Fibroblast of skin of abdomen (primary cell): ENCODE measurements at regions not wholly inside any gene's neighbourhood (a gene's known extent, or its start where the extent isn't known, plus 50 kb on each side); places are given as distances from the start of the nearest gene placed in this dataset.
A peak's percentile ranks its signal among the peaks of the same experiment; 100 is the strongest.

Experiments
- DNase-seq: peaks from one replicate; pipeline ENCODE4 v3.0.0-alpha.2; 2013

DNA sequence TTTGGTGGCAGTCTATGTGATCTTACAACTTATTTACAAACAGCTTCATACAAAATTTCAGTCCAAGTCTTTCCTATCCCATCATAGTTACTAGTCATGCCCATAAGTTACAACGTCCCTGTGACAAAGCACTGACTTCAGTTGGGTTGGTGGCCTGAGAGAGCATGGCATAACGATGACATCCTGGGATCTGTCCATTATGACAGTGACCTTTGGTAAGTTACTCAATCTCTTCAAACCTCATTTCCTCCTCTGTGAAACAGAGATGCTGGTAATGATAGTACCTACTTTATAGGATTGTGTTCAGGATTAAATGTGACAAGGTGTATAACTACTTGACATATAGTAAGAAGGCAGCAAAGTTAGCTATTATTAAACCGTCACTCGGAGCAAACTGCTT lies 55.4 kb upstream of the ATP5MC3 start:
- no peak for DNase-seq

DNA sequence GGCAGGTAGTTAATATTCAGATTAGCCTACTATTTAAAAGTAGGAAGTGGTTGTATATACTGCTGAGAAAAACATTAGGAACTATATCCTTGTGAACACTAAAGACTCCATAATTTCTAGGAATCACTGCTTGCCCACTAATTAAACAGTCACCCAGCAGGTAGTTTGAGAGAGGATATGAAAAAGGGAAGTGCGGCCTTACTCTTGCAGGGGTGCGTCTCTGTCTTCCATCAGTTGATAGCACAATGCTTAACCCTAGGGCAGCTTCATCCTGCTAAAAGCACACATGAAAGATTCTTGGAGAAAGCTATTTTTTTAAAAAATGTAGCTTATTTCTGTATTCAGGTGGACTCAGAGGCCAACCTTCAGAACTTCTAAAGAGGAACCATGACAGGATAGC lies 53.1 kb upstream of the ATP5MC3 start:
- DNase-seq, result no peak

DNA sequence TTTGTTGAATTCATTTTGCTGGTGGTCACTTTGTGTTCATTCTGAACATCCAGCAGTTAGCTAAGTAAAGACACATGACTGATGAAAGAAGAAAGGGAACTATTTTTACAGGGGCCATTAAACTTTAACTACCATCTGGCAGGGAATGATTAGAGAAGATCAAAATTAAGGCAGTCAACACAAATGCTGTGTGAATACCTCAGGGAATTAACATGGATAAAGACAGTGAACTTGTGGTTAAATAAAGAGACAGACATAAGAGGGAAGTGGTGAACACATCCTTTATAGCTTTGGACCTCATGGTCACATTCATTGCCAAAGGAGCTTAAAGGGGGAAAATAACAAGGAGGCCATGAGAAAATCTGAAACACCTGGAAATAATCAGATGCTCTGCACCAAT lies 52.6 kb upstream of the ATP5MC3 start:
- peak; percentile 52 for DNase-seq

DNA sequence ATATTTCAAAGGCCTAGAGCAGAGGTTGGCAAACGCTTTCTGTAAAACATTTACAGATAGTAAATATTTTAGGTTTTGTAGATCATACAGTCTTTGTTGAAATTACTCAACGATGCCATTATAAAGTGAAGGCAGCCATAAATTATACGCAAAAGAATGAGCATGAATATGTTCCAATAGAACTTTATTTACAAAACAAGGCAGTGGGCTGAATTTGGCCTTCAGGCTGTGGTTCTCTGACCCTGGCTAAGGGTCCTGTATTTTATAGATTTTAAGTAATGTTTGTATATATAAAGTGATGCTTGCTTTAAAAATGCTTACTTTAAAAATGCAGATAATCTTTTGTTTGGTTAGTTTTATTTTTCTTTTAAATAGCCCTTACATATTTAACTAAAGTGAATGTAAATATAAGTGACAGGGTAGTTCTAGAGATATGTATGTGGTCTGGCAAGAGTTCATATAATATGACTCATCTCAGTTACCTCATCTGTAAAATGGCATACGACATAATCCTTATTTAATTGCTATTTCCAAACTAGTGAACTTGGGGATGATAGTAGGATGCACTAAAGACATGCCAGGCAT lies 51.7 kb upstream of the ATP5MC3 start:
- peak; percentile 72 for DNase-seq
